Adrenal gland (tissue), 9 donors: ENCODE measurements at regions not wholly inside any gene's neighbourhood (a gene's known extent, or its start where the extent isn't known, plus 50 kb on each side); places are given as distances from the start of the nearest gene placed in this dataset.

Source experiments
- DNase-seq, 7 donors: peaks; one replicate each; pipeline ENCODE4 v3.0.0-alpha.2; 2019 to 2020
- H3K27ac ChIP-seq, 5 donors: fragments of 200-600 bp; sonication (generic) in 4 of 5; 1 replicate in 3 of 5; 2 replicates in 2 of 5; pipeline versions ENCODE4 v1.5.1 to v1.8.0; 2016 to 2020; ENCODE audit warnings: mild to moderate bottlenecking in 1 of 5
- H3K27me3 ChIP-seq: fragments of 200-600 bp; 2 replicates; pipeline ENCODE4 v1.8.0; 2021
- H3K36me3 ChIP-seq, 2 donors: fragments of 200-600 bp; replicated peaks in 1 of 2; 1 replicate in 1 of 2; 2 replicates in 1 of 2; pipeline versions ENCODE4 v1.5.1 to v1.8.0; 2018 to 2022
- H3K4me1 ChIP-seq, 2 donors: fragments of 200-600 bp; replicated peaks in 1 of 2; 1 replicate in 1 of 2; 2 replicates in 1 of 2; pipeline versions ENCODE4 v1.5.1 to v1.8.0; 2018 to 2021
- H3K4me3 ChIP-seq, 4 donors: fragments of 200-600 bp; sonication (generic) in 3 of 4; one replicate each; pipeline ENCODE4 v1.5.1; 2016 to 2018
- H3K9me3 ChIP-seq, 3 donors: fragments of 200-600 bp; sonication (generic) in 1 of 3; replicated peaks in 1 of 3; 1 replicate in 2 of 3; 2 replicates in 1 of 3; pipeline versions ENCODE4 v1.5.1 to v1.8.0; 2016 to 2021
- POLR2A ChIP-seq, 2 donors: fragments of 450-650 bp; IDR thresholded peaks; one replicate each; pipeline ENCODE4 v1.6.1; 2017; ENCODE audit warnings: antibody characterized with exemption in 2 of 2, mild to moderate bottlenecking in 2 of 2, moderate library complexity in 1 of 2
- WGBS, 4 donors: extraction: QIAGEN DNeasy Blood & Tissue Kit in 2 of 4; methylation state at CpG; one replicate each; pipeline versions ENCODE4 v1.1.5 to v1.1.7; 2013 to 2017; 5-methylcytosine and 5-hydroxymethylcytosine counted together
- intact Hi-C, 2 donors: fragments of 100-400 bp; cut with DNase I; formaldehyde crosslinking; loops; one replicate each; pipeline versions ENCODE4 v1.14.1 to v1.15.0; 2022 to 2023
- TF ChIP-seq, protein P1 (sequence below), 6 experiments: fragments of 450-650 bp in 4 of 6; fragments of 200-600 bp in 2 of 6; sonication (generic) in 1 of 6; IDR thresholded peaks; 1 replicate in 5 of 6; 2 replicates in 1 of 6; pipeline versions ENCODE4 v1.5.1 to v1.8.0; 2016 to 2021; ENCODE audit warnings: antibody characterized with exemption in 6 of 6, mild to moderate bottlenecking in 2 of 6, moderate library complexity in 1 of 6
- donor health status: healthy with polysubstance abuse.
- donor health status: Bipolar disorder and iron deficiency.
- donor health status: DM: yes; HTN: yes; CAD: no.
- donor health status: DM: no; HTN: no; CAD: no.
- donor health status: DM: no; HTN: no; CAD: no.

DNA sequence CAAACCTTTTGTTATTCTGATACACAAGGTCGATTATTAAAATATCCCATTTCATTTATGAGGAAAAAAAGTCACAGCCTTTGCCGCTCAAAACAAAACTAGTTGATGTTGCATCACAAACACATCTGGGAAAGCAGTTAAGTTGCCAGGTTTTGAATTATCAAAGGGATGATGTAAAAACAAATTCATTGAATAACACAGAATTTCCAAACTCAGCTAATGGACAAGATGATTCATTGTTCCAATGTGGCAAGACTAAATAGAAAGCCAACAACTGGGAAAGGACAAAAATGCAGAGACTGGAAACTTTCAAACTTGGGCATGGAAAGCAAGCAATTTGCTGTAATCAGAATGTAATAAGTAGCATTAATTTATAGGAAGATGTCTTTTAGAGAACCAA is 610.0 kb upstream of the ZNF385D start:
- 58 to 67% (median 64%) methylated on average over 2 of the region's 2 CpGs for WGBS, 4 donors
- Histone ChIP-seq H3K4me3 (no peak overlapping the region), H3K27ac (no peak overlapping the region), H3K9me3 (no peaks in the 10 kb centered on the region), H3K36me3 (no peaks in the 10 kb centered on the region), H3K4me1 (no peaks in the 10 kb centered on the region), H3K27me3 (no peaks in the 10 kb centered on the region)
- no peak for DNase-seq
- intact Hi-C loops = no loop called here
- TF ChIP-seq, protein P1, sequence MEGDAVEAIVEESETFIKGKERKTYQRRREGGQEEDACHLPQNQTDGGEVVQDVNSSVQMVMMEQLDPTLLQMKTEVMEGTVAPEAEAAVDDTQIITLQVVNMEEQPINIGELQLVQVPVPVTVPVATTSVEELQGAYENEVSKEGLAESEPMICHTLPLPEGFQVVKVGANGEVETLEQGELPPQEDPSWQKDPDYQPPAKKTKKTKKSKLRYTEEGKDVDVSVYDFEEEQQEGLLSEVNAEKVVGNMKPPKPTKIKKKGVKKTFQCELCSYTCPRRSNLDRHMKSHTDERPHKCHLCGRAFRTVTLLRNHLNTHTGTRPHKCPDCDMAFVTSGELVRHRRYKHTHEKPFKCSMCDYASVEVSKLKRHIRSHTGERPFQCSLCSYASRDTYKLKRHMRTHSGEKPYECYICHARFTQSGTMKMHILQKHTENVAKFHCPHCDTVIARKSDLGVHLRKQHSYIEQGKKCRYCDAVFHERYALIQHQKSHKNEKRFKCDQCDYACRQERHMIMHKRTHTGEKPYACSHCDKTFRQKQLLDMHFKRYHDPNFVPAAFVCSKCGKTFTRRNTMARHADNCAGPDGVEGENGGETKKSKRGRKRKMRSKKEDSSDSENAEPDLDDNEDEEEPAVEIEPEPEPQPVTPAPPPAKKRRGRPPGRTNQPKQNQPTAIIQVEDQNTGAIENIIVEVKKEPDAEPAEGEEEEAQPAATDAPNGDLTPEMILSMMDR (IDR thresholded peaks at IDR 0.05) = no peak
- TF ChIP-seq POLR2A (IDR thresholded peaks at IDR 0.05) = no peak

DNA sequence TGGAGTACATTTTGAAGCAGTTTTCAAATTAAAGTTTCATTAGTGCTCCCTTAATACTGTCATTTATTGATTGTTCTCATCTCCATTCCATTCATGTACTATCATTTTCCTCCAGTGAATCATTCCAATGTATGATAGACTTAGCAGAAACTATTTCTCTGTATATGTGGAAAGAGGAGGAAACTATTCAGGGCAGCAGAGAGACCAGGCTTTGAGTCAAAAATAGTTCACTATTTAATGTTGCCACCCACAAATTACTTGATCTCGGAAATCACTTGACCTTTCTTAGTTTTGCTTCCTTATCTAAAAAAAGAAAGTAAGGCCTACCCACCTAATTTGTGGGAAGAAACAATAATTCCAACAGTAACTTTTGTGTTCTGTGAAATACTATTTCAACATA is 610.5 kb upstream of the ZNF385D start:
- no peak for TF ChIP-seq POLR2A (IDR thresholded peaks at IDR 0.05)
- TF ChIP-seq, protein P1 (IDR thresholded peaks at IDR 0.05) = no peak
- no peak overlapping the region for H3K4me3 ChIP-seq
- no peaks in the 10 kb centered on the region for H3K4me1 ChIP-seq
- 18 to 26% (median 22%) methylated on average over 1 of the region's 1 CpG for WGBS, 4 donors
- no peaks in the 10 kb centered on the region for H3K36me3 ChIP-seq
- H3K27me3 ChIP-seq = no peaks in the 10 kb centered on the region
- DNase-seq = no peak
- H3K9me3 ChIP-seq = no peaks in the 10 kb centered on the region
- intact Hi-C loops = no loop called here
- H3K27ac ChIP-seq = no peak overlapping the region

DNA sequence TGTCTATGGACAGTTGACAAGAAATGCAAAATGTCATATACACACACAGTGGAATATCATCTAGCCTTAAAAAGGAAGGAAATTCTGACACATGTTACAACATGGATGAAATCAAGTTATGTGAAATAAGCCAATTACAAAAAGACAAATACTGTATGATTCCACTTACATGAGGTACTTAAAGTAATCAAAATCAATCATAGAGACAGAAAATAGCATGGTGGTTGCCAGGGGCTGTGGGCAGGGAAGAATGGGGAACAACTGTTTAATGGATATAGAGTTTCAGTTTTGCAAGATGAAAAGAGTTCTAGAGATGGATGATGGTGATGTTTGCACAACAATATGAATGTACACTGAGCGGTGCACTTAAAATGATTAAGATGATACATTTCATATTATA is 613.8 kb upstream of the ZNF385D start:
- no peaks in the 10 kb centered on the region for H3K9me3 ChIP-seq

DNA sequence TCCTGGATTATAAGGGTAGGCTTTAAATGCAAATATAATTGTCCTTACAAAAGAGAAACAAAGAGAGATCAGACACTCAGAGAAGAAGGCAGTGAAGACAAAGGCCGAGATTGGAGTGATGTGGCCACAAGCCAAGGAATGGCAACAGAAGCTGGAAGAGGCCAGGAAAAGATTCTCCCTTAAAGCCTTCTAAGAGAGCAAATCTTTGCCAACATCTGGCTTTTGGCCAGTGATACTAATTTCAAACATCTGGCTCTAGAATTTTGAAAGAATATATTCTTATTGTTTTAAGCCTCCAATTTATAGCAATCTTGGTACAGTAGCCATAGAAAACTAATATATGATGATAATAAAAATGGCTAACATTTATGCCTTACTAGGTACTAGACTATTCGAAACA is 615.8 kb upstream of the ZNF385D start:
- Histone ChIP-seq H3K36me3 (no peaks in the 10 kb centered on the region), H3K27ac (no peak overlapping the region), H3K4me3 (no peak overlapping the region), H3K4me1 (no peaks in the 10 kb centered on the region), H3K9me3 (no peaks in the 10 kb centered on the region), H3K27me3 (no peaks in the 10 kb centered on the region)
- WGBS, 4 donors = 20 to 57% (median 26%) methylated on average over 2 of the region's 2 CpGs
- DNase-seq = no peak
- TF ChIP-seq, protein P1 (IDR thresholded peaks at IDR 0.05) = no peak
- no peak for TF ChIP-seq POLR2A (IDR thresholded peaks at IDR 0.05)
- intact Hi-C loops = no loop called here

More for the DNA sequence above, 613.8 kb upstream of the ZNF385D start:
- Histone ChIP-seq H3K36me3 (no peaks in the 10 kb centered on the region), H3K27ac (no peak overlapping the region), H3K27me3 (no peaks in the 10 kb centered on the region), H3K4me1 (no peaks in the 10 kb centered on the region), H3K4me3 (no peak overlapping the region)
- intact Hi-C loops = no loop called here
- 71 to 85% (median 78%) methylated on average over 1 of the region's 1 CpG for WGBS, 4 donors
- no peak for DNase-seq
- TF ChIP-seq, protein P1 (IDR thresholded peaks at IDR 0.05) = no peak
- no peak for TF ChIP-seq POLR2A (IDR thresholded peaks at IDR 0.05)
